Breast epithelium (tissue), 3 donors: ENCODE measurements at regions not wholly inside any gene's neighbourhood (a gene's known extent, or its start where the extent isn't known, plus 50 kb on each side); places are given as distances from the start of the nearest gene placed in this dataset.

Experiments
- CTCF ChIP-seq, 3 donors: fragments of 450-650 bp; IDR thresholded peaks; one replicate each; pipeline ENCODE4 v1.5.1; 2016 to 2017; ENCODE audit warnings: antibody characterized with exemption in 3 of 3, mild to moderate bottlenecking in 3 of 3, moderate library complexity in 3 of 3
- POLR2A ChIP-seq: fragments of 450-650 bp; IDR thresholded peaks from one replicate; pipeline ENCODE4 v1.6.1; 2016; ENCODE audit warnings: antibody characterized with exemption, mild to moderate bottlenecking, moderate library complexity
- POLR2AphosphoS5 ChIP-seq, 3 donors: sonication (generic); formaldehyde crosslinking; IDR thresholded peaks; one replicate each; pipeline ENCODE4 v1.6.1; 2017; ENCODE audit warnings: antibody characterized with exemption in 3 of 3

GRCh38 chr16:73568769-73569168 lies 520.8 kb upstream of the ZFHX3 start:
- TF ChIP-seq CTCF (IDR thresholded peaks at IDR 0.05) (no peak), POLR2A (no peak), POLR2AphosphoS5 (IDR thresholded peaks at IDR 0.05) (no peak)
